ENCODE measurements at regions not wholly inside any gene's neighbourhood (a gene's known extent, or its start where the extent isn't known, plus 50 kb on each side); places are given as distances from the start of the nearest gene placed in this dataset.

DNA sequence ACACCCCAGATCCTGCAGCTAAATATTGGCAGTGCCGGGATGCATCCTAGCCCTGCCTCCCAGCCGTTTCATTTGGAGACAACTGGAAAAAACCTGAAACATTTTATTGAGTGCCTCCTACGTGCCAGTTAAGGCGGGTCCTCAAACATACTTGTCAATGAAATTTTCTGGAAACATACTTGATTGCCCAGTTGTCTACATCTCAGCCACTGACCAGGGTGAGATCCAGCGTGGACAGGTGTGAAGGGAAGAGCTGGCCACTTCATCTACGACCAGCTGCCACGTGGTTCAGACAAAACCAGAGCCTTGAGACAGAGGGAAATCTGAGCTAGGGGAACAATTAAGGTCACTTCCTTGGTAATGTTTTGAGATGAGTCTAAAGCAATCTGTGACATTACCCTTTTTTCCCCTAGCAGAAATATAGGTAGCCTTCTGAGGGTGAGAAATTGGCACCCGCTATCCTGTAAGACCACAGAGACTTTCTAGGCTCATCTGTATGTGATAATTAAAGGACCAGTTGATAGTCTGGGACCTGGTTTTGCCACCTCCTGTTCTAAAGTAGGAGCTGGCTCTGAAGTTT is 116.3 kb upstream of the MTHFD1L start:
- TF ChIP-seq, protein P1, sequence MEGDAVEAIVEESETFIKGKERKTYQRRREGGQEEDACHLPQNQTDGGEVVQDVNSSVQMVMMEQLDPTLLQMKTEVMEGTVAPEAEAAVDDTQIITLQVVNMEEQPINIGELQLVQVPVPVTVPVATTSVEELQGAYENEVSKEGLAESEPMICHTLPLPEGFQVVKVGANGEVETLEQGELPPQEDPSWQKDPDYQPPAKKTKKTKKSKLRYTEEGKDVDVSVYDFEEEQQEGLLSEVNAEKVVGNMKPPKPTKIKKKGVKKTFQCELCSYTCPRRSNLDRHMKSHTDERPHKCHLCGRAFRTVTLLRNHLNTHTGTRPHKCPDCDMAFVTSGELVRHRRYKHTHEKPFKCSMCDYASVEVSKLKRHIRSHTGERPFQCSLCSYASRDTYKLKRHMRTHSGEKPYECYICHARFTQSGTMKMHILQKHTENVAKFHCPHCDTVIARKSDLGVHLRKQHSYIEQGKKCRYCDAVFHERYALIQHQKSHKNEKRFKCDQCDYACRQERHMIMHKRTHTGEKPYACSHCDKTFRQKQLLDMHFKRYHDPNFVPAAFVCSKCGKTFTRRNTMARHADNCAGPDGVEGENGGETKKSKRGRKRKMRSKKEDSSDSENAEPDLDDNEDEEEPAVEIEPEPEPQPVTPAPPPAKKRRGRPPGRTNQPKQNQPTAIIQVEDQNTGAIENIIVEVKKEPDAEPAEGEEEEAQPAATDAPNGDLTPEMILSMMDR (IDR thresholded peaks at IDR 0.05), result no peak
- TF ChIP-seq POLR2A (IDR thresholded peaks at IDR 0.05), result no peak
